ENCODE measurements at regions not wholly inside any gene's neighbourhood (a gene's known extent, or its start where the extent isn't known, plus 50 kb on each side); places are given as distances from the start of the nearest gene placed in this dataset.

- TF ChIP-seq POLR2A (IDR thresholded peaks at IDR 0.05): no peak
- TF ChIP-seq, protein P1, sequence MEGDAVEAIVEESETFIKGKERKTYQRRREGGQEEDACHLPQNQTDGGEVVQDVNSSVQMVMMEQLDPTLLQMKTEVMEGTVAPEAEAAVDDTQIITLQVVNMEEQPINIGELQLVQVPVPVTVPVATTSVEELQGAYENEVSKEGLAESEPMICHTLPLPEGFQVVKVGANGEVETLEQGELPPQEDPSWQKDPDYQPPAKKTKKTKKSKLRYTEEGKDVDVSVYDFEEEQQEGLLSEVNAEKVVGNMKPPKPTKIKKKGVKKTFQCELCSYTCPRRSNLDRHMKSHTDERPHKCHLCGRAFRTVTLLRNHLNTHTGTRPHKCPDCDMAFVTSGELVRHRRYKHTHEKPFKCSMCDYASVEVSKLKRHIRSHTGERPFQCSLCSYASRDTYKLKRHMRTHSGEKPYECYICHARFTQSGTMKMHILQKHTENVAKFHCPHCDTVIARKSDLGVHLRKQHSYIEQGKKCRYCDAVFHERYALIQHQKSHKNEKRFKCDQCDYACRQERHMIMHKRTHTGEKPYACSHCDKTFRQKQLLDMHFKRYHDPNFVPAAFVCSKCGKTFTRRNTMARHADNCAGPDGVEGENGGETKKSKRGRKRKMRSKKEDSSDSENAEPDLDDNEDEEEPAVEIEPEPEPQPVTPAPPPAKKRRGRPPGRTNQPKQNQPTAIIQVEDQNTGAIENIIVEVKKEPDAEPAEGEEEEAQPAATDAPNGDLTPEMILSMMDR (IDR thresholded peaks at IDR 0.05): no peak
These were observed 99.6 kb upstream of the LYZL1 start for GRCh38 chr10:29189256-29189655.

All from lower leg skin (tissue), 3 donors.